Spinal cord (tissue), 9 donors: ENCODE measurements at regions not wholly inside any gene's neighbourhood (a gene's known extent, or its start where the extent isn't known, plus 50 kb on each side); places are given as distances from the start of the nearest gene placed in this dataset.

Experiments used
- DNase-seq, 6 donors: peaks; one replicate each; pipeline versions ENCODE4 v3.0.0 to v3.0.0-alpha.2; 2013 to 2015; ENCODE audit warnings: low spot score in 6 of 6, low read depth in 4 of 6
- H3K27ac ChIP-seq: one replicate; pipeline ENCODE4 v1.5.1; 2013; ENCODE audit warnings: low read depth, low read length, control low read depth
- H3K27me3 ChIP-seq: one replicate; pipeline ENCODE4 v1.6.1; 2013; ENCODE audit warnings: low read length; ENCODE audit not compliant: control insufficient read depth, insufficient read depth
- H3K36me3 ChIP-seq: one replicate; pipeline ENCODE4 v1.6.1; 2013; ENCODE audit warnings: low read length; ENCODE audit not compliant: control insufficient read depth, insufficient read depth
- H3K4me1 ChIP-seq: one replicate; pipeline ENCODE4 v1.6.1; 2013; ENCODE audit warnings: low read length; ENCODE audit not compliant: control insufficient read depth, insufficient read depth
- H3K4me3 ChIP-seq: one replicate; pipeline ENCODE4 v1.5.1; 2013; ENCODE audit warnings: low read depth, low read length, control low read depth
- H3K9me3 ChIP-seq: one replicate; pipeline ENCODE4 v1.6.1; 2013; ENCODE audit warnings: low read length; ENCODE audit not compliant: control insufficient read depth, insufficient read depth
- WGBS: methylation state at CpG from one replicate; pipeline ENCODE4 v1.1.5; 2013; ENCODE audit warnings: missing lambda C conversion rate; ENCODE audit not compliant: insufficient coverage; 5-methylcytosine and 5-hydroxymethylcytosine counted together
- donor health status: healthy.

DNA sequence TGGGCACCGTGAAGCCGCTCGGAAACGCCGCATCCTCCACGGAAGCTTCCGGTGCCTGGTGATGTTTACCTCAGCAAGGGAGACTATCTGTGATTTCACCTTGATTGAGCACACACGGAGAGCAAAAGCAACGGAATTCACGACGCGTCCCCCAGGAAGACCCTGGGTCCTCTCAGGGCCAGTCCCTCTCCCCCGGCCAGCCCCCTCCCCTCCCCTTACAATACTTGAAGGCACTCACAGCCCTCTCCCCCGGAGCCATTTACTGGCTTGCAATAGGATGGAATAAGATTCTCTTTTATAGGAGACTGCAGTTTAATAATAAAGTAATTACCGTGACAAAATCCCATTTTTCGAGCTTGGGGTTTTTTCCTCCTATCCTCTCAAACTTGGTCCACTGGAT is 104.7 kb downstream of the ENGASE start:
- no peak overlapping the region for H3K27ac ChIP-seq
- no peak overlapping the region for H3K4me3 ChIP-seq
- H3K36me3 ChIP-seq = peaks cover 12% of the 10 kb centered on the region
- peaks cover 14% of the 10 kb centered on the region for H3K27me3 ChIP-seq
- no peaks in the 10 kb centered on the region for H3K9me3 ChIP-seq
- H3K4me1 ChIP-seq = peaks cover 22% of the 10 kb centered on the region
- DNase-seq = no peak
- WGBS = 67% methylated on average over 12 of the region's 16 CpGs

DNA sequence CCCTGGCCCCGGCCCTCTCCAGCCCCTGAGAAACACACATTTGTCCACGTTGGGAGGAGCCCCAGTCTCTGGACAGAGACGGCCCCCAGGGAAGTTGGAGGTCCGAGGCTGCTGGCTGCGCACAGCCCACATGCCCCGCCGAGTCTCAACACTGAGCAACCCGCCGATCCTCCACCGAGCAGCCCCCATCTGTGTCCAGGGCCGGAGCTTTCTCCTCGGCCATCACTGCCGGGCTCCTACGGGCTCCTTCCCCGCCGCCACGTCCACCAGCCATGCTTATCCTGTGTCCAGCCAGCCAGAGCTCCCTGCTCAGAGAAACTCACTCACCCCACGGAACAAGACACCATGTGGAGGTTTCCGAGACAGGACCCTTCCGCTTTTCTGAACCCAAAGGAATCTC is 103.3 kb downstream of the ENGASE start:
- H3K4me1 ChIP-seq = peaks cover 17% of the 10 kb centered on the region
- no peak for DNase-seq
- peaks cover 2% of the 10 kb centered on the region for H3K27me3 ChIP-seq
- H3K9me3 ChIP-seq = no peaks in the 10 kb centered on the region
- no peak overlapping the region for H3K27ac ChIP-seq
- peaks cover 12% of the 10 kb centered on the region for H3K36me3 ChIP-seq
- 76% methylated on average over 18 of the region's 20 CpGs for WGBS
- H3K4me3 ChIP-seq = no peak overlapping the region

- WGBS = 48% methylated on average over 21 of the region's 21 CpGs
- Histone ChIP-seq H3K4me1 (peaks cover 17% of the 10 kb centered on the region), H3K27ac (no peak overlapping the region), H3K36me3 (peaks cover 12% of the 10 kb centered on the region), H3K4me3 (no peak overlapping the region), H3K27me3 (peaks cover 1% of the 10 kb centered on the region), H3K9me3 (no peaks in the 10 kb centered on the region)
- no peak for DNase-seq
Measured at GRCh38 chr17:79176792-79177601, 102.4 kb downstream of the ENGASE start.

- no peak for DNase-seq
- Histone ChIP-seq H3K36me3 (peaks cover 14% of the 10 kb centered on the region), H3K27me3 (no peaks in the 10 kb centered on the region), H3K27ac (no peak overlapping the region), H3K4me1 (peaks cover 11% of the 10 kb centered on the region), H3K4me3 (no peak overlapping the region), H3K9me3 (no peaks in the 10 kb centered on the region)
- 86% methylated on average over 22 of the region's 28 CpGs for WGBS
Measured at GRCh38 chr17:79174905-79175856, 100.6 kb downstream of the ENGASE start.

GRCh38 chr17:79174193-79174765 is 99.7 kb downstream of the ENGASE start:
- no peak for DNase-seq
- no peaks in the 10 kb centered on the region for H3K27me3 ChIP-seq

GRCh38 chr17:79171188-79171587 is 96.6 kb downstream of the ENGASE start:
- 69% methylated on average over 12 of the region's 13 CpGs for WGBS
- no peak for DNase-seq
- Histone ChIP-seq H3K36me3 (peaks cover 19% of the 10 kb centered on the region), H3K4me3 (no peak overlapping the region), H3K9me3 (no peaks in the 10 kb centered on the region), H3K4me1 (peaks cover 3% of the 10 kb centered on the region), H3K27me3 (no peaks in the 10 kb centered on the region), H3K27ac (no peak overlapping the region)

More at GRCh38 chr17:79174193-79174765, 99.7 kb downstream of the ENGASE start:
- Histone ChIP-seq H3K4me1 (peaks cover 5% of the 10 kb centered on the region), H3K4me3 (no peak overlapping the region), H3K36me3 (peaks cover 15% of the 10 kb centered on the region), H3K27ac (no peak overlapping the region), H3K9me3 (no peaks in the 10 kb centered on the region)
- WGBS = 95% methylated on average over 9 of the region's 10 CpGs

GRCh38 chr17:79169861-79170260 is 95.2 kb downstream of the ENGASE start:
- no peak for DNase-seq
- H3K36me3 ChIP-seq = peaks cover 13% of the 10 kb centered on the region
- peaks cover 16% of the 10 kb centered on the region for H3K4me1 ChIP-seq
- no peaks in the 10 kb centered on the region for H3K9me3 ChIP-seq
- no peak overlapping the region for H3K27ac ChIP-seq
- no peaks in the 10 kb centered on the region for H3K27me3 ChIP-seq
- 79% methylated on average over 4 of the region's 6 CpGs for WGBS
- no peak overlapping the region for H3K4me3 ChIP-seq

GRCh38 chr17:79169366-79169765 is 94.7 kb downstream of the ENGASE start:
- H3K27me3 ChIP-seq = no peaks in the 10 kb centered on the region

GRCh38 chr17:79168486-79169055 is 93.9 kb downstream of the ENGASE start:
- Histone ChIP-seq H3K4me3 (no peak overlapping the region), H3K36me3 (peaks cover 14% of the 10 kb centered on the region), H3K27me3 (no peaks in the 10 kb centered on the region), H3K27ac (no peak overlapping the region), H3K4me1 (peaks cover 23% of the 10 kb centered on the region), H3K9me3 (no peaks in the 10 kb centered on the region)
- WGBS = 87% methylated on average over 18 of the region's 20 CpGs
- DNase-seq = no peak

More at GRCh38 chr17:79169366-79169765, 94.7 kb downstream of the ENGASE start:
- peaks cover 13% of the 10 kb centered on the region for H3K36me3 ChIP-seq
- no peaks in the 10 kb centered on the region for H3K9me3 ChIP-seq
- H3K27ac ChIP-seq = no peak overlapping the region
- DNase-seq = no peak
- H3K4me3 ChIP-seq = no peak overlapping the region
- peaks cover 17% of the 10 kb centered on the region for H3K4me1 ChIP-seq
- 66% methylated on average over 10 of the region's 11 CpGs for WGBS
